Natural killer cell (primary cell): ENCODE measurements at regions not wholly inside any gene's neighbourhood (a gene's known extent, or its start where the extent isn't known, plus 50 kb on each side); places are given as distances from the start of the nearest gene placed in this dataset.
"Not testable (repeated sequence)": the region's sequence is repeated elsewhere in the genome, so short reads cannot be mapped to it uniquely, and the experiment has no call there.

Experiments used
- ATAC-seq, 3 donors: fragments of 150-1000 bp in 2 of 3; fragments of 200-7000 bp in 1 of 3; cut with Tn5 transposase; 1 replicate in 1 of 3; 2 replicates in 2 of 3; pipeline ENCODE4 v1.10.0; 2021; ENCODE audit warnings: mild to moderate bottlenecking in 2 of 3, moderate library complexity in 2 of 3
- DNase-seq, 2 donors: peaks; one replicate each; pipeline versions ENCODE4 v3.0.0 to v3.0.0-alpha.2; 2013 to 2021; ENCODE audit warnings: mixed read lengths in 1 of 2
- H3K27ac ChIP-seq: one replicate; pipeline ENCODE4 v1.5.1; 2013; ENCODE audit warnings: mild to moderate bottlenecking, low read length
- H3K27me3 ChIP-seq: one replicate; pipeline ENCODE4 v1.6.1; 2013; ENCODE audit warnings: low read length; ENCODE audit not compliant: control insufficient read depth, insufficient read depth
- H3K36me3 ChIP-seq: one replicate; pipeline ENCODE4 v1.6.1; 2013; ENCODE audit warnings: low read length; ENCODE audit not compliant: control insufficient read depth, insufficient read depth
- H3K4me1 ChIP-seq: one replicate; pipeline ENCODE4 v1.6.1; 2013; ENCODE audit warnings: low read length; ENCODE audit not compliant: control insufficient read depth, insufficient read depth
- H3K4me3 ChIP-seq: one replicate; pipeline ENCODE4 v1.5.1; 2013; ENCODE audit warnings: low read length
- H3K9me3 ChIP-seq: one replicate; pipeline ENCODE4 v1.6.1; 2013; ENCODE audit warnings: low read length; ENCODE audit not compliant: control insufficient read depth, insufficient read depth
- H3K27ac Mint-ChIP-seq, 2 donors: one replicate each; pipeline ENCODE4 v1.8.0; 2022; ENCODE audit warnings: mild to moderate bottlenecking in 2 of 2, mixed read lengths in 2 of 2, moderate library complexity in 1 of 2
- H3K27me3 Mint-ChIP-seq, 2 donors: one replicate each; pipeline ENCODE4 v1.8.0; 2022; ENCODE audit warnings: low read depth in 2 of 2, mixed read lengths in 2 of 2
- H3K36me3 Mint-ChIP-seq: one replicate; pipeline ENCODE4 v1.8.0; 2022; ENCODE audit warnings: mixed read lengths
- H3K4me1 Mint-ChIP-seq, 2 donors: one replicate each; pipeline ENCODE4 v1.8.0; 2022; ENCODE audit warnings: mixed read lengths in 2 of 2
- H3K4me3 Mint-ChIP-seq: one replicate; pipeline ENCODE4 v1.8.0; 2022; ENCODE audit warnings: mild to moderate bottlenecking, moderate library complexity, mixed read lengths
- H3K9me3 Mint-ChIP-seq, 2 donors: one replicate each; pipeline ENCODE4 v1.8.0; 2022; ENCODE audit warnings: mixed read lengths in 2 of 2
- CTCF ChIP-seq: fragments of 200-600 bp; IDR thresholded peaks from one replicate; pipeline ENCODE4 v1.8.0; 2022; ENCODE audit warnings: antibody characterized with exemption
- WGBS: methylation state at CpG from one replicate; pipeline ENCODE4 v1.1.7; 2013; ENCODE audit warnings: missing lambda C conversion rate; ENCODE audit not compliant: insufficient coverage; 5-methylcytosine and 5-hydroxymethylcytosine counted together
- intact Hi-C: fragments of 100-400 bp; cut with micrococcal nuclease; formaldehyde crosslinking; loops from one replicate; pipeline ENCODE4 v1.14.2; 2022

GRCh38 chr22:33984656-33985285, 64.5 kb upstream of the LARGE1 start:
- Mint-ChIP-seq H3K27ac (no peak overlapping the region), H3K4me1 (no peaks in the 10 kb centered on the region), H3K9me3 (no peaks in the 10 kb centered on the region), H3K36me3 (no peaks in the 10 kb centered on the region), H3K27me3 (no peaks in the 10 kb centered on the region), H3K4me3 (no peak overlapping the region)
- Histone ChIP-seq H3K4me1 (no peaks in the 10 kb centered on the region), H3K27me3 (no peaks in the 10 kb centered on the region), H3K4me3 (no peak overlapping the region), H3K36me3 (no peaks in the 10 kb centered on the region), H3K9me3 (no peaks in the 10 kb centered on the region), H3K27ac (no peak overlapping the region)
- intact Hi-C loops = no loop called here
- no peak for ATAC-seq
- no peak for DNase-seq
- WGBS = 79% methylated on average over 8 of the region's 8 CpGs
- no peak for TF ChIP-seq CTCF

- no peak overlapping the region for H3K27ac ChIP-seq
- ATAC-seq (no peak), DNase-seq (no peak)
- intact Hi-C loops = no loop called here
- Mint-ChIP-seq H3K36me3 (no peaks in the 10 kb centered on the region), H3K27ac (no peak overlapping the region), H3K9me3 (no peaks in the 10 kb centered on the region), H3K4me3 (no peak overlapping the region), H3K27me3 (no peaks in the 10 kb centered on the region), H3K4me1 (no peaks in the 10 kb centered on the region)
- no peaks in the 10 kb centered on the region for H3K4me1 ChIP-seq
- no peaks in the 10 kb centered on the region for H3K36me3 ChIP-seq
- H3K4me3 ChIP-seq = no peak overlapping the region
- TF ChIP-seq CTCF = no peak
- no peaks in the 10 kb centered on the region for H3K27me3 ChIP-seq
- no peaks in the 10 kb centered on the region for H3K9me3 ChIP-seq
- 82% methylated on average over 4 of the region's 4 CpGs for WGBS
Measured at GRCh38 chr22:33985506-33985905, 65.2 kb upstream of the LARGE1 start.

- TF ChIP-seq CTCF = no peak
- Histone ChIP-seq H3K27ac (no peak overlapping the region), H3K9me3 (no peaks in the 10 kb centered on the region), H3K4me3 (no peak overlapping the region), H3K4me1 (no peaks in the 10 kb centered on the region), H3K27me3 (no peaks in the 10 kb centered on the region), H3K36me3 (no peaks in the 10 kb centered on the region)
- no peaks in the 10 kb centered on the region for H3K36me3 Mint-ChIP-seq
- DNase-seq (no peak), ATAC-seq (no peak)
- intact Hi-C loops = no loop called here
- WGBS = 65% methylated on average over 6 of the region's 6 CpGs
- no peak overlapping the region for H3K27ac Mint-ChIP-seq
- H3K27me3 Mint-ChIP-seq = no peaks in the 10 kb centered on the region
- H3K9me3 Mint-ChIP-seq = no peaks in the 10 kb centered on the region
- no peak overlapping the region for H3K4me3 Mint-ChIP-seq
- H3K4me1 Mint-ChIP-seq = no peaks in the 10 kb centered on the region
Measured at GRCh38 chr22:33986167-33986771, 66.0 kb upstream of the LARGE1 start.

GRCh38 chr22:33986954-33987353, 66.7 kb upstream of the LARGE1 start:
- intact Hi-C loops = no loop called here
- Histone ChIP-seq H3K36me3 (no peaks in the 10 kb centered on the region), H3K4me1 (no peaks in the 10 kb centered on the region), H3K4me3 (no peak overlapping the region), H3K27me3 (no peaks in the 10 kb centered on the region), H3K9me3 (no peaks in the 10 kb centered on the region), H3K27ac (no peak overlapping the region)
- WGBS = 31% methylated on average over 5 of the region's 5 CpGs
- DNase-seq = no peak
- Mint-ChIP-seq H3K27ac (no peak overlapping the region), H3K36me3 (no peaks in the 10 kb centered on the region), H3K4me3 (no peak overlapping the region), H3K27me3 (no peaks in the 10 kb centered on the region), H3K9me3 (no peaks in the 10 kb centered on the region), H3K4me1 (no peaks in the 10 kb centered on the region)
- ATAC-seq = no peak
- TF ChIP-seq CTCF = no peak

GRCh38 chr22:33989263-33989662, 69.0 kb upstream of the LARGE1 start:
- ATAC-seq, H3K27me3 Mint-ChIP-seq, H3K4me1 ChIP-seq, H3K9me3 Mint-ChIP-seq, H3K36me3 ChIP-seq, H3K27ac ChIP-seq, DNase-seq, H3K36me3 Mint-ChIP-seq, H3K4me3 ChIP-seq, H3K9me3 ChIP-seq, H3K4me3 Mint-ChIP-seq, H3K4me1 Mint-ChIP-seq, H3K27me3 ChIP-seq, H3K27ac Mint-ChIP-seq, intact Hi-C loops: not testable (repeated sequence)
- 96% methylated on average over 7 of the region's 7 CpGs for WGBS
